CD8-positive, alpha-beta memory T cell (primary cell): ENCODE measurements at regions not wholly inside any gene's neighbourhood (a gene's known extent, or its start where the extent isn't known, plus 50 kb on each side); places are given as distances from the start of the nearest gene placed in this dataset.

Experiments
- CTCF ChIA-PET: fragments of 350-600 bp; sonication (Branson Sonifier 250); formaldehyde crosslinking; loops from one replicate; lab custom pipeline; 2021; ENCODE audit warnings: antibody characterized with exemption; lab: Charles Lee
- POLR2A ChIA-PET: fragments of 350-600 bp; sonication (Branson Sonifier 250); formaldehyde crosslinking; loops from one replicate; lab custom pipeline; 2021; ENCODE audit warnings: antibody characterized with exemption; lab: Charles Lee
- DNase-seq, 5 donors: peaks; one replicate each; pipeline versions ENCODE4 v3.0.0 to v3.0.0-alpha.2; 2020 to 2022; ENCODE audit warnings: mixed read lengths in 1 of 5
- H3K27ac ChIP-seq: one replicate; pipeline ENCODE4 v1.7.0; 2013; ENCODE audit warnings: low read depth, mild to moderate bottlenecking, low read length, moderate library complexity
- H3K27me3 ChIP-seq: 2 replicates; pipeline ENCODE4 v1.7.0; 2013; ENCODE audit warnings: low read length, mild to moderate bottlenecking; ENCODE audit not compliant: insufficient read depth, poor library complexity, severe bottlenecking
- H3K36me3 ChIP-seq: 2 replicates; pipeline ENCODE4 v1.7.0; 2013; ENCODE audit warnings: mild to moderate bottlenecking, low read length, moderate library complexity; ENCODE audit not compliant: insufficient read depth
- H3K4me1 ChIP-seq: 2 replicates; pipeline ENCODE4 v1.7.0; 2013; ENCODE audit warnings: mild to moderate bottlenecking, low read length, moderate library complexity; ENCODE audit not compliant: insufficient read depth
- H3K4me3 ChIP-seq: 2 replicates; pipeline ENCODE4 v1.7.0; 2013; ENCODE audit warnings: mild to moderate bottlenecking, low read length
- H3K9me3 ChIP-seq: 2 replicates; pipeline ENCODE4 v1.7.0; 2013; ENCODE audit warnings: mild to moderate bottlenecking, low read length
- H3K27ac Mint-ChIP-seq, 8 donors: one replicate each; pipeline ENCODE4 v1.8.0; 2020 to 2021; ENCODE audit warnings: mixed read lengths in 8 of 8, mild to moderate bottlenecking in 6 of 8, inconsistent platforms in 3 of 8, moderate library complexity in 3 of 8
- H3K27me3 Mint-ChIP-seq, 2 donors: one replicate each; pipeline ENCODE4 v1.8.0; 2020 to 2021; ENCODE audit warnings: mixed read lengths in 2 of 2, mild to moderate bottlenecking in 1 of 2, moderate library complexity in 1 of 2
- H3K36me3 Mint-ChIP-seq, 3 donors: one replicate each; pipeline ENCODE4 v1.8.0; 2020 to 2021; ENCODE audit warnings: mixed read lengths in 3 of 3, inconsistent platforms in 1 of 3, mild to moderate bottlenecking in 1 of 3
- H3K4me1 Mint-ChIP-seq, 3 donors: one replicate each; pipeline ENCODE4 v1.8.0; 2020 to 2021; ENCODE audit warnings: mixed read lengths in 3 of 3, inconsistent platforms in 1 of 3, mild to moderate bottlenecking in 1 of 3
- H3K4me3 Mint-ChIP-seq, 7 donors: one replicate each; pipeline ENCODE4 v1.8.0; 2020 to 2021; ENCODE audit warnings: mixed read lengths in 7 of 7, mild to moderate bottlenecking in 6 of 7, moderate library complexity in 4 of 7, inconsistent platforms in 2 of 7
- H3K9me3 Mint-ChIP-seq, 5 donors: one replicate each; pipeline ENCODE4 v1.8.0; 2020 to 2022; ENCODE audit warnings: mixed read lengths in 5 of 5, mild to moderate bottlenecking in 3 of 5, moderate library complexity in 2 of 5, inconsistent platforms in 1 of 5

DNA sequence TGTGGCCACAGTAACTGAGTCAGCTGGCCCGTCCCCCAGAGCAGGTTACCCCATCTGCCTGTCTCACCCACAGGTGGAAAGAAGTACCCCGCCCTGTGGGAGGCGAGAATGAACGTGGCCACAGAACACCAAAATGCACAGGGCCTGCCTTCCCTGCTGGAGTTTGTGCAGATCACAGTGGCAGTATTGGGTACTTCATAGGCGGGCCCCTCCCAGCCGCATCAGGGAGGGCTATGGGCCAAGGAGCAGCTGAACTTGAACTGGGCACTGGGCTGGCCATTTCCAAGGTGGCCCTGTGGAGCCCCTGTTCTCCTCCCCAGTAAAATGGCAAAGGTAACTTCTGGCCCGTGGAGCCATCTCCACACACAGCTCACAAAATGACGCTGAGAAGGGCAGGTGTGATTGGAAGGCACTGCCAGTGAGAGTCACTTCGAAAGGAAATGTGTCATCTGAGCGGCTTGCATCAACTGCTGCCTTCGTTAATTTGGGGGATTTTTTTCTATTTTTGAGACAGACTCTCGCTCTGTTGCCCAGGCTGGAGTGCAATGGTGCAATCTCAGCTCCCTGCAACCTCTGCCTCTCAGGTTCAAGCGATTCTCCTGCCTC lies 162.9 kb downstream of the ENGASE start:
- no peak for DNase-seq
- Mint-ChIP-seq H3K36me3 (no peaks in the 10 kb centered on the region), H3K9me3 (no peaks in the 10 kb centered on the region), H3K4me3 (no peak overlapping the region), H3K4me1 (no peaks in the 10 kb centered on the region), H3K27ac (no peak overlapping the region), H3K27me3 (peaks cover 1 to 24% of the 10 kb centered on the region in 2 donors)
- Histone ChIP-seq H3K27ac (no peak overlapping the region), H3K9me3 (no peaks in the 10 kb centered on the region), H3K36me3 (no peaks in the 10 kb centered on the region), H3K4me3 (no peak overlapping the region), H3K4me1 (no peaks in the 10 kb centered on the region), H3K27me3 (no peaks in the 10 kb centered on the region)
- ChIA-PET POLR2A (no interaction called here), CTCF (no interaction called here)

DNA sequence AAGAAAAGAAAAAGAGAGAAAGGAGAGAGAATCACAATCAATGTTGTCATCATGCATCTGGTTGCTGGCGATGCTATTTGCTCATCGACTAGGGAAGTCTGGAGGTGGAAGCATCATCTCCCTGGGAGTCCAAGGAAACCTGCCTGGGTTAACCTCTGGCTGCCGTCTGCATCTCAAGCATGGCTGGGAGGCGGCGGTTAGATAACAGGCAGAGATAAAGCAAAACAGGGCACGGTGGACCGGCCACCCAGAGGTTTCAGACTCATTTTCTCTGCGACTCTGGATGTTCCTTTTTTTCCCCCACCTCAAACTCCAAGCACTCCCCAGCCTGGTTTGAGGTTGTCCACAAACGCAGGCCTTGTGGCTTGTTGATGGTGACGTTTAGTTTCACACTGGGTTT lies 161.2 kb downstream of the ENGASE start:
- peaks cover 1 to 24% of the 10 kb centered on the region in 2 donors for H3K27me3 Mint-ChIP-seq
- no peaks in the 10 kb centered on the region for H3K4me1 Mint-ChIP-seq
- H3K4me3 ChIP-seq, result no peak overlapping the region
- H3K4me1 ChIP-seq, result no peaks in the 10 kb centered on the region
- H3K36me3 Mint-ChIP-seq, result no peaks in the 10 kb centered on the region
- H3K9me3 Mint-ChIP-seq, result no peaks in the 10 kb centered on the region
- no peaks in the 10 kb centered on the region for H3K9me3 ChIP-seq
- POLR2A ChIA-PET, result no interaction called here
- H3K36me3 ChIP-seq, result no peaks in the 10 kb centered on the region
- DNase-seq, result no peak
- H3K4me3 Mint-ChIP-seq, result no peak overlapping the region
- H3K27me3 ChIP-seq, result no peaks in the 10 kb centered on the region
- CTCF ChIA-PET, result no interaction called here
- H3K27ac Mint-ChIP-seq, result no peak overlapping the region
- H3K27ac ChIP-seq, result no peak overlapping the region

DNA sequence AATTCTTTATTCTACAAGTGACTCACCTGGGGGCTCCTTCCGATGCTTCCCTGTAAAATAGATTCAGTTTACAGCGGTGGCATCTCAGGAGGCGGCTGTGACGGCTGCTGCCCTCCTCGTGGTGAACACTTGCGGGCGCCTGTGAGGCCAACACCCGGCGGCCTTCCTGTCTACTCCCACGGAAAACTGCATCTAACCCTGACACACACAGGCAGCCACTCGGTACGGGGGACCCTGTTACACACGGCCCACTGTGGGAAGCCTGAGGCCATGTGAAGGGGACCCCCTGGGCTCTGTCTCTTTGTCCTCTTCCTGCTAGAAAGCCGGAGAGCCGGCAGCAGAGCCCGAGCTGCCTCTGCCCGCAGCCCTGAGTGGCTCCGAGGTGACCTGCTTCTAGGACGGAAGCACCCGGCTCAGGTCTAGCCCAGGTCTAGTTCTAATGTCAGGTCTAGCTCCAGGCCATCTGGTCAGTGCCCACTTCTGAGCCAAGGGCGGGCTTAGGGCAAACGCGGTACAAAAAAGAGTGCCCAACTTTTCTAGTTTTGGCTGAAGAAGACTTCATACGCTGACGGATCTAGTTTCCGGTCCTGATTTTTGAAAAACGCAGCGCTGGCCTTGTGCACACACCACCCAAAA lies 159.4 kb downstream of the ENGASE start:
- H3K27ac Mint-ChIP-seq, result no peak overlapping the region
- no peaks in the 10 kb centered on the region for H3K4me1 Mint-ChIP-seq
- Histone ChIP-seq H3K36me3 (no peaks in the 10 kb centered on the region), H3K4me3 (no peak overlapping the region), H3K27ac (no peak overlapping the region), H3K9me3 (no peaks in the 10 kb centered on the region), H3K4me1 (no peaks in the 10 kb centered on the region), H3K27me3 (no peaks in the 10 kb centered on the region)
- H3K4me3 Mint-ChIP-seq, result no peak overlapping the region
- DNase-seq, result no peak
- no peaks in the 10 kb centered on the region for H3K36me3 Mint-ChIP-seq
- peaks cover 3 to 14% of the 10 kb centered on the region in 2 donors for H3K27me3 Mint-ChIP-seq
- ChIA-PET POLR2A (no interaction called here), CTCF (no interaction called here)
- H3K9me3 Mint-ChIP-seq, result no peaks in the 10 kb centered on the region

DNA sequence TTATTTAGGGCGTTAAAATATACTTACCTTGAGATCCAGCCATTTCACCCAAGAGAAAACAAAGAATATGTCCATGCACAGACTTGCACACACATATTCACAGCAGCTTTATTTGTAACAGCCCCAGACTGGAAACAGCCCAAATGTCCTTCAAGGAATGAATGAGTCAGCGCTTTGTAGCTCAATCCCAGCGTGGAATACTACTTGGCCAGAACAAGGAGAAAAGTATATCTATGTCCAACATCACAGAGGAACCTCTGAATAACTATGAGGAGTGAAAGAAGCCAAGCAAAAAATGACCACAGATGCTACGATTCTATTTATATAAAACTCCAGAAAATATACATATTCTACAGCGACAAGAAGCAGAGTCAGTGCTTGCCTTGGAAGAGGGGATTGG lies 158.3 kb downstream of the ENGASE start:
- CTCF ChIA-PET, result no interaction called here
- POLR2A ChIA-PET, result no interaction called here

DNA sequence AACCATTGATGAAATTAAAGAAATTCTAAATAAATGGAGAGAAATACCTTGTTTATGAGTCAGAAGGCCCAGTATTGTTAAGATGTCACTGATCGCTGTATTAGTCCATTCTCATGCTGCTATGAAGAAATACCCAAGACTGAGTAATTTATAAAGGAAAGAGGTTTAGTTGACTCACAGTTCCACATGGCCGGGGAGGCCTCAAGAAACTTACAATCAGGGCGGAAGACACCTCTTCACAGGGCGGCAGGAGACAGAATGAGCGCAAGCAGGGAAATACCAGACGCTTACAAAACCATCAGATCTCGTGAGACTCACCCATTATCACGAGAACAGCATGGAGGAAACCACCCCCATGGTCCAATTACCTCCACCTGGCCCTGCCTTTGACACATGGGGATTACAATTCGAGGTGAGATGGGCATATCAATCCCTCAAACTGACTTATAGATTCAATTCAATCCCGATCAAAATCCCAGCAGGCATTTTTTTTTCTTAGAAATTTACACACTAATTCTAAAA lies 157.2 kb downstream of the ENGASE start:
- H3K4me3 Mint-ChIP-seq, result no peak overlapping the region
- Histone ChIP-seq H3K27me3 (no peaks in the 10 kb centered on the region), H3K4me3 (no peak overlapping the region), H3K36me3 (no peaks in the 10 kb centered on the region), H3K27ac (no peak overlapping the region), H3K9me3 (no peaks in the 10 kb centered on the region), H3K4me1 (no peaks in the 10 kb centered on the region)
- H3K36me3 Mint-ChIP-seq, result no peaks in the 10 kb centered on the region
- DNase-seq, result no peak
- H3K27ac Mint-ChIP-seq, result no peak overlapping the region
- POLR2A ChIA-PET, result no interaction called here
- no peaks in the 10 kb centered on the region for H3K4me1 Mint-ChIP-seq
- CTCF ChIA-PET, result no interaction called here
- no peaks in the 10 kb centered on the region for H3K9me3 Mint-ChIP-seq
- H3K27me3 Mint-ChIP-seq, result peaks cover 2 to 14% of the 10 kb centered on the region in 2 donors

More for the DNA sequence above, 158.3 kb downstream of the ENGASE start:
- Mint-ChIP-seq H3K27me3 (peaks cover 2 to 19% of the 10 kb centered on the region in 2 donors), H3K9me3 (no peaks in the 10 kb centered on the region), H3K36me3 (no peaks in the 10 kb centered on the region), H3K4me1 (no peaks in the 10 kb centered on the region), H3K4me3 (no peak overlapping the region), H3K27ac (no peak overlapping the region)
- H3K27me3 ChIP-seq, result no peaks in the 10 kb centered on the region
- no peaks in the 10 kb centered on the region for H3K9me3 ChIP-seq
- no peaks in the 10 kb centered on the region for H3K36me3 ChIP-seq
- no peak for DNase-seq
- no peak overlapping the region for H3K4me3 ChIP-seq
- H3K4me1 ChIP-seq, result no peaks in the 10 kb centered on the region
- H3K27ac ChIP-seq, result no peak overlapping the region

DNA sequence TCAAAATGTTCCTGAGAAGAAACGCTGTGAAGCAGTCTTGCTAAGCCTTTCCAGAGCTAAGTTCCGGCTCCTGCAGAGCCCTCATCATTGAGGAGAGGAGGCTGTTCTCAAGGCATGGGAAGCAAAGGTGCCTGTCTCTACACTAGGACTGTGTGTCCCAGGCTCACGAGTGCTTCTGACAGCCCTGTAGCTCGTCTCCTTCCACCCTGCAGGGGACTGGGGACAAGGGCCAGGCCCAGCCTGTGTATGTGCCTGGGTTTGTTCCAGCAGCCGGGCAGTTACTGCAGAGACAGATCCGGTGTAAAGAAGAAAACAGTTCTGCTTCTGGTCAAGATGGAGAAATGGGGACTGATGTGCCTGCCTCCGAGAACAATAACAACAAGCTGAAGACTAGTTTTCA lies 156.0 kb downstream of the ENGASE start:
- H3K36me3 ChIP-seq, result no peaks in the 10 kb centered on the region
- H3K9me3 ChIP-seq, result no peaks in the 10 kb centered on the region
- Mint-ChIP-seq H3K36me3 (no peaks in the 10 kb centered on the region), H3K27me3 (peaks cover 8 to 12% of the 10 kb centered on the region in 2 donors), H3K4me3 (no peak overlapping the region), H3K4me1 (no peaks in the 10 kb centered on the region), H3K27ac (no peak overlapping the region), H3K9me3 (no peaks in the 10 kb centered on the region)
- POLR2A ChIA-PET, result no interaction called here
- H3K27ac ChIP-seq, result no peak overlapping the region
- H3K4me1 ChIP-seq, result no peaks in the 10 kb centered on the region
- H3K27me3 ChIP-seq, result peaks cover 6% of the 10 kb centered on the region
- CTCF ChIA-PET, result no interaction called here
- DNase-seq, result no peak
- no peak overlapping the region for H3K4me3 ChIP-seq

DNA sequence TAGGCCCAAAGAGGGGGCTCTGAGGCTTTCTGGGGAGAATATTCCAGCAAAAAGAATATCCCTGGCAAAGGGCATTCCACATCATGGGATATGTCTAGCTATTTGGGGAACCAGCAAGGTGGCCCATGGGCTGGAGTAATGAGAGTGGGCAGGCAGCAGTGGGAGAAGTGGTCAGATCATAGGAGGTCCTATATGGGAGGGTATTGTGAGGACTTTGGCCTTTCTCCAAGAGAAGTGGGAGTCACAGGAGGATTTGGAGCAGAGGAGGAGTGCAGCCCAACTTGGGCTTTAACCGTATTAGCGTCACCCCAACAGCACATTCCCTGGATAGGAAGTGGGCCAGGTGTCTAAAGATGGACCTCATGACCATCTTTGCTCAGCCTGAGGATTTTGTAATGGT lies 151.4 kb downstream of the ENGASE start:
- Mint-ChIP-seq H3K4me3 (no peak overlapping the region), H3K27me3 (peaks cover 22 to 40% of the 10 kb centered on the region in 2 donors), H3K27ac (no peak overlapping the region), H3K4me1 (no peaks in the 10 kb centered on the region), H3K36me3 (no peaks in the 10 kb centered on the region), H3K9me3 (no peaks in the 10 kb centered on the region)
- ChIA-PET CTCF (no interaction called here), POLR2A (no interaction called here)
- Histone ChIP-seq H3K4me3 (no peak overlapping the region), H3K27ac (no peak overlapping the region), H3K4me1 (no peaks in the 10 kb centered on the region), H3K36me3 (no peaks in the 10 kb centered on the region), H3K27me3 (peaks cover 13% of the 10 kb centered on the region), H3K9me3 (no peaks in the 10 kb centered on the region)
- DNase-seq, result no peak

DNA sequence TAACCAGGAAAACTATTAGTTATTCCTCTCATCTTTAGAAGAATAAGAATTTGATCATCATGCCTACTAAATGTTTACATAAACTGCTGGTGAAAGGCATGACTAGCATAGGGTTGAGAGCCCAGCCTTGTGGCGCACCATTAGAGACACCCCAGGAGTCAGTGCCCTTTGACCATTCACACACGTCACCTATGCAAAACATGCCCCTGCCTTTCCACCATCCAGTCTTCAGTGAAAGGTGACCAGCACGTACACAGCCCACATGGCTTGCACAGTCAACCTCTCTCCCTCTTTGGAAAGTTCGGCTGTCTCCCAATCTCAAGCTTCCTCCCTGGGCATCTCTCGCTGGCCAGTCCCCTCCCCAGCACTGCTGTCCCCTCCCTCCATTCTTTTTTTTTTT lies 150.3 kb downstream of the ENGASE start:
- Mint-ChIP-seq H3K9me3 (no peaks in the 10 kb centered on the region), H3K27me3 (peaks cover 24 to 48% of the 10 kb centered on the region in 2 donors), H3K27ac (no peak overlapping the region), H3K4me3 (no peak overlapping the region), H3K36me3 (no peaks in the 10 kb centered on the region), H3K4me1 (peaks cover 4 to 9% (median 6%) of the 10 kb centered on the region in 3 donors)
- Histone ChIP-seq H3K9me3 (no peaks in the 10 kb centered on the region), H3K27me3 (peaks cover 18% of the 10 kb centered on the region), H3K36me3 (no peaks in the 10 kb centered on the region), H3K4me3 (no peak overlapping the region), H3K27ac (no peak overlapping the region), H3K4me1 (no peaks in the 10 kb centered on the region)
- ChIA-PET CTCF (interaction anchor here (1.2 kb wide), 1 partner anchor 10 kb away, joined by 3 read pairs; no protein-coding TSS in a partner anchor), POLR2A (no interaction called here)
- no peak for DNase-seq
